ENCODE measurements at regions not wholly inside any gene's neighbourhood (a gene's known extent, or its start where the extent isn't known, plus 50 kb on each side); places are given as distances from the start of the nearest gene placed in this dataset.

DNA sequence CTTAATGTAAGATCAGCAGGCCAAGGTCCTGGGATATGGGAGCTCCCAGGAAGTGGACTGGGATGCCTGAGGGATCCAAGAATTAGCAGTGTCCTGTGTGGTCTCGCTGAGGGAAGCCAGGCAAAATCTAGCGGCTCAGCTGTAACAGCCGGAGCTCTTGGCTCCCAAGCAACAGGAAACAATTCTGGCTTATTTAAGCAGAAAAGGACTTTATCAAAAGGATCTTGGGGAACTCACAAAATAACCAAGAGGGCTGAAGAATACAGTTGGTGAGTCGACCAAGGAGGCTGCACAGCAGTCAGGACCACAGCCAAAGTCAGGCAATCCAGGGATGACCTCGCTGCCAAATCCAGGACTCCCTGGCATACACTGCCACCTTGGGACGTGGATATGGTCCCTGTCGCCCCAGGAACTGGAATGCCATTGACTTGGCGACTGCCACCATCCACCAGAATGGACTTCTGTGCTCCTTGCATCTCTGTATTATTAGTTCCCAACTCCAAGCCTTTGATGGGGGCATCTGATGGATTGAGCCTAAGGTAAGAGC lies 165.3 kb upstream of the BCOR start:
- H3K9me3 ChIP-seq = no peaks in the 10 kb centered on the region
- no peak for DNase-seq (ENCODE audit: low spot score in 2 of 2)
- H3K27ac ChIP-seq = no peak overlapping the region
- no peaks in the 10 kb centered on the region for H3K36me3 ChIP-seq
- 54% methylated on average over 8 of the region's 8 CpGs for WGBS
- no peak overlapping the region for H3K4me3 ChIP-seq
- no peaks in the 10 kb centered on the region for H3K27me3 ChIP-seq
- H3K4me1 ChIP-seq = peaks cover 8% of the 10 kb centered on the region
- TF ChIP-seq POLR2A (IDR thresholded peaks at IDR 0.05) (no peak), EP300 (IDR thresholded peaks at IDR 0.05) (no peak), POLR2AphosphoS5 (IDR thresholded peaks at IDR 0.05) (no peak)
- TF ChIP-seq, protein P1, sequence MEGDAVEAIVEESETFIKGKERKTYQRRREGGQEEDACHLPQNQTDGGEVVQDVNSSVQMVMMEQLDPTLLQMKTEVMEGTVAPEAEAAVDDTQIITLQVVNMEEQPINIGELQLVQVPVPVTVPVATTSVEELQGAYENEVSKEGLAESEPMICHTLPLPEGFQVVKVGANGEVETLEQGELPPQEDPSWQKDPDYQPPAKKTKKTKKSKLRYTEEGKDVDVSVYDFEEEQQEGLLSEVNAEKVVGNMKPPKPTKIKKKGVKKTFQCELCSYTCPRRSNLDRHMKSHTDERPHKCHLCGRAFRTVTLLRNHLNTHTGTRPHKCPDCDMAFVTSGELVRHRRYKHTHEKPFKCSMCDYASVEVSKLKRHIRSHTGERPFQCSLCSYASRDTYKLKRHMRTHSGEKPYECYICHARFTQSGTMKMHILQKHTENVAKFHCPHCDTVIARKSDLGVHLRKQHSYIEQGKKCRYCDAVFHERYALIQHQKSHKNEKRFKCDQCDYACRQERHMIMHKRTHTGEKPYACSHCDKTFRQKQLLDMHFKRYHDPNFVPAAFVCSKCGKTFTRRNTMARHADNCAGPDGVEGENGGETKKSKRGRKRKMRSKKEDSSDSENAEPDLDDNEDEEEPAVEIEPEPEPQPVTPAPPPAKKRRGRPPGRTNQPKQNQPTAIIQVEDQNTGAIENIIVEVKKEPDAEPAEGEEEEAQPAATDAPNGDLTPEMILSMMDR (IDR thresholded peaks at IDR 0.05) = no peak

DNA sequence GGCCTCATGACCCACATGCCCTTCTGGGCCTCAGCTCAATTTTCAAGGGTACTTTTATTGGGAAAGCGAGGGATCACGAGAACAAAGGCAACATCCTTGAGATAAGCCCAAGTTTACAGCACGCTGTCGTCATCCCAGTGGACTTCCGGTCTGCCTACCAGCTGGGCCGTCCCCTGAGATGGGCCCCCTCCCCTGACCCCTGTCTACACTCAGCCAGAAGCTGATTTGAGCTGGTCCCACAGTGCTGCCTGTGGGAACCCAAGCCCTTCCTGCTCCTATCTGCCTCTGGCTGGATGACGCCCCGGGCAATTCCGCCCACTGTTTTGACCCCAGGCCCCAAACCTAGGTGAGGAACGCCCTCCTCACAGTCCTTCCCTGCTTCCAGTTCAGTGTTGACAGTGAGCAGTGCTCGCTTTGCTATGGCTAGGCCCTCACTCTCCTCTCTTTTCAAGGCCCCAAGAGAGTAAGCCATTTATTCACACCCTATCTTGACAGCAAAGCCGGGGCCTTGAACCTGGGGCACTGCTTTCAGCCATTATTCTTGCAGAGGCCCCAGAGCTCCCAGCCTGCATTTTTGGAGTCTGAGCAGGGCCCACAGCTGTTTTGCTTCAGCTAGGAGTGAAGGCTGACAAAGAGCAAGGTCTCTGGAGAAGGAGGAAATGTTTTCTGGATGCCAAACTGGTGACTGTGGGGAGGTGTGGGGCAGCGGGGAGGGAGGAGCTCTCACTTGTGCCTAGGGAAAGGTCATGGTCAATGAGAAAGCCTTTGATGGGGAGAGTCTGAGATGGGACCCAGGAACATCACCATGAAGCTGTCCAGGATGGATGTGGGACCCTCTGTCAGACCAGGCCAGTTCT lies 164.6 kb upstream of the BCOR start:
- 81% methylated on average over 13 of the region's 13 CpGs for WGBS

DNA sequence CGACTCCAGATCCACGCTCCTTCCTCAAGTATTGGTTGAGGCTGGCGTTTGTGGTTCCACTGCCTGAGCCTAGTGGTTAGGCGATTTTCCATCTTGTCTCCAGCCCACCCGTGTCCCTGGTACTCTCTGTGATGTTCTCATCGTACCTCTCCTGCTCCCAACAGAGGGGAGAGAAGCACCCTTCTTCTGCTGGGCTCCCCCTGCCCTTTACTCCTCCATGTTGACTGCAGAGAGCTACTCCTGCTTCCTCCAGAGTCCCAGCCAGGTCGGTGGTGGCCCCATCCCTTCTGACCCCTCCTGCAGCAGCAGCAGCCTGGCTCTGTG lies 164.0 kb upstream of the BCOR start:
- H3K4me1 ChIP-seq = no peaks in the 10 kb centered on the region
- TF ChIP-seq POLR2A (IDR thresholded peaks at IDR 0.05) (no peak), POLR2AphosphoS5 (IDR thresholded peaks at IDR 0.05) (no peak), EP300 (IDR thresholded peaks at IDR 0.05) (no peak)
- H3K9me3 ChIP-seq = no peaks in the 10 kb centered on the region
- no peaks in the 10 kb centered on the region for H3K27me3 ChIP-seq
- DNase-seq (ENCODE audit: low spot score in 2 of 2) = no peak
- H3K36me3 ChIP-seq = no peaks in the 10 kb centered on the region
- H3K27ac ChIP-seq = no peak overlapping the region
- H3K4me3 ChIP-seq = no peak overlapping the region
- WGBS = 88% methylated on average over 7 of the region's 7 CpGs

More for the DNA sequence above, 164.6 kb upstream of the BCOR start:
- Histone ChIP-seq H3K36me3 (no peaks in the 10 kb centered on the region), H3K27me3 (no peaks in the 10 kb centered on the region), H3K9me3 (no peaks in the 10 kb centered on the region), H3K27ac (no peak overlapping the region), H3K4me1 (peaks cover 3% of the 10 kb centered on the region), H3K4me3 (no peak overlapping the region)
- TF ChIP-seq, protein P1 (IDR thresholded peaks at IDR 0.05) = no peak
- TF ChIP-seq EP300 (IDR thresholded peaks at IDR 0.05) (no peak), POLR2A (IDR thresholded peaks at IDR 0.05) (no peak), POLR2AphosphoS5 (IDR thresholded peaks at IDR 0.05) (no peak)
- DNase-seq (ENCODE audit: low spot score in 2 of 2) = no peak

DNA sequence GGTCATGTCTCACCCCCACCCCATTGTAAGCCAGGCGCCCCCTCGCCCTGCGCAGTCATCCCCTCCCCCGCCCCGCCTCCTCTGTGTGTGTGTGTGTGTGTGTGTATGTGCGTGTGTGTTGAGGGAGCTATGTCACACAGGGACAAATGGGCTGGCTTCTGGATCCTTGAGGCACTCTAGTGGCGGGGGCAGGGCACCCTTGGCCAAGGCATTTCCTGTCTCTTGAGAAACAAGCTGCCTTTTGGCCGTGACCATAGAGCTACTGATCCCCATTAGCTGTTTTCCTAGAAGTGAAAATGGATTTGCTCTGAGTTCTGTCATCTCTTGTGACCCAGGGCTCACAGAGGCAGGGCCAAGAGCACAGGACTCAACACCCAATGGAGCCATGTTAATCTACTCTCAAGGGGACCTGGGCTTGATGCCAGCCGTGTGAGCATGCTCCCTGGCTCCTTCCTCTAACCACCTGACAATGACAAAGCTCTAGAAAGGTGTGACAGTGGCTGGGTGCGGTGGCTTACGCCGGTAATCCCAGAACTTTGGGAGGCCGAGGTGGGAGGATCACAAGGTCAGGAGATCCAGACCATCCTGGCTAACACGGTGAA lies 162.5 kb upstream of the BCOR start:
- H3K9me3 ChIP-seq = no peaks in the 10 kb centered on the region
- WGBS = 81% methylated on average over 14 of the region's 14 CpGs
- H3K4me3 ChIP-seq = no peak overlapping the region
- no peak for DNase-seq (ENCODE audit: low spot score in 2 of 2)
- H3K36me3 ChIP-seq = no peaks in the 10 kb centered on the region
- no peaks in the 10 kb centered on the region for H3K27me3 ChIP-seq
- H3K4me1 ChIP-seq = no peaks in the 10 kb centered on the region
- no peak for TF ChIP-seq POLR2AphosphoS5 (IDR thresholded peaks at IDR 0.05)
- TF ChIP-seq, protein P1 (IDR thresholded peaks at IDR 0.05) = no peak
- no peak for TF ChIP-seq POLR2A (IDR thresholded peaks at IDR 0.05)
- TF ChIP-seq EP300 (IDR thresholded peaks at IDR 0.05) = no peak
- H3K27ac ChIP-seq = no peak overlapping the region

DNA sequence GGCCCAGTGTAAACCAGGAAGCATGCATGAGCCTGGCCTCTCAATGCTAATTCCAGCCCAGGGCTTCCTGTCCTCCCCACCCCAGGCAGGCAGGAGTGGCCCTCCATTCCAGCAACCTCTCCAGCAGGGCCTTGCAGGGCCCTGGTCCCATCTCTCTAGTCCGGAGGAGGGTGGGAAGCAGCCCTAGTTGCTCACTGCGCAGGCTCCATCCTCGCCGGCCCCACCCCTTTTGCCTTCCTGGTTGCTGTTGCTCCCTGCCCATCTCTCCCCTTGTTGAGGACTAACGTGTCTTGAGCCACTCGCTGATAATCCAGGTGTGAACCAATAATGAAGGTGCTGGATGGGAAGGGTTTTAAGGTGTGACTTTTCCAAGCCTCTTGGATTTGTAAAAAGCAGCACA lies 161.2 kb upstream of the BCOR start:
- H3K9me3 ChIP-seq = no peaks in the 10 kb centered on the region
- DNase-seq (ENCODE audit: low spot score in 2 of 2) = no peak
- H3K4me1 ChIP-seq = no peaks in the 10 kb centered on the region
- no peaks in the 10 kb centered on the region for H3K36me3 ChIP-seq
- no peaks in the 10 kb centered on the region for H3K27me3 ChIP-seq
- TF ChIP-seq EP300 (IDR thresholded peaks at IDR 0.05) = no peak
- no peak for TF ChIP-seq POLR2A (IDR thresholded peaks at IDR 0.05)
- TF ChIP-seq, protein P1 (IDR thresholded peaks at IDR 0.05) = no peak
- TF ChIP-seq POLR2AphosphoS5 (IDR thresholded peaks at IDR 0.05) = no peak
- no peak overlapping the region for H3K27ac ChIP-seq
- H3K4me3 ChIP-seq = no peak overlapping the region
- 84% methylated on average over 6 of the region's 6 CpGs for WGBS

Measured in suprapubic skin (tissue), 4 donors.